ENCODE measurements at regions not wholly inside any gene's neighbourhood (a gene's known extent, or its start where the extent isn't known, plus 50 kb on each side); places are given as distances from the start of the nearest gene placed in this dataset.

DNA sequence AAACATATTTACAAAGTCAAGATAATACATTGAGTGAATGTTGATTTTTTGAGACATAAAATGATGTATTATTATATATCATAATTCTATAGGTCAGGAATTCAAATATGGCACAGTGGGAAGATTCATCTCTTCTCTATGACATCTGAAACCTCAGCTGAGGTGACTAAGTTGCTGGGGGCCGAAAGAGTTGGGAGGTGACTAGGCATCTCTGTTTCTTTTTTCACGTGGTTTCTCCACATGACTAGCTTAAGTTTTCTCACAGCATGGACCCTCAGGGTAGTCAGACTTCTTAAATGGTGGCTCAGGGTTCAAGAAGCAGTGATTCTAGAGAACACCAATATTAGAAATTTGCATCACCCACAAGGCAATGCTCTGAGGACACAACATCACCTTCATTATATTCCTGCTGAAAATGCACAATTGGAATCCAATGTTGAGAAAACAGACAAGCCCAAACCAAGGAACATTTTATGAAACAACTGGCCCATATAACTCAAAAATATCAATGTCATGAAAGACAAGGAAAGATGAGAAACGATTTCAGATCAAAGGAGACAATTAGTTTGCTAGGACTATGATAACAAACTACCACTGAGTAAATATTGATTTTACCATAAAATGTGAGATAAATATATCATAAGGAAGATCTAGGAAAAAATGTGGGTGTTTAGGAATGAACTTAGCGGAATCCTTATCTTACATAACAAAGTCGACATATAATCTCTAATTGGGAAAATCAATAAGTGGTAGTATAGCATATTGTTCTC lies 273.3 kb upstream of the IRAK1BP1 start:
- Mint-ChIP-seq H3K36me3 (no peaks in the 10 kb centered on the region), H3K4me1 (peaks cover 3% of the 10 kb centered on the region), H3K9me3 (peaks cover 7% of the 10 kb centered on the region), H3K27ac (no peak overlapping the region), H3K27me3 (ENCODE audit: low read depth) (no peaks in the 10 kb centered on the region), H3K4me3 (no peak overlapping the region)
- no peak for TF ChIP-seq CTCF (IDR thresholded peaks at IDR 0.05; ENCODE audit: unreplicated experiment)
- DNase-seq (ENCODE audit: low spot score in 2 of 2, unreplicated experiment in 2 of 2): no peak

DNA sequence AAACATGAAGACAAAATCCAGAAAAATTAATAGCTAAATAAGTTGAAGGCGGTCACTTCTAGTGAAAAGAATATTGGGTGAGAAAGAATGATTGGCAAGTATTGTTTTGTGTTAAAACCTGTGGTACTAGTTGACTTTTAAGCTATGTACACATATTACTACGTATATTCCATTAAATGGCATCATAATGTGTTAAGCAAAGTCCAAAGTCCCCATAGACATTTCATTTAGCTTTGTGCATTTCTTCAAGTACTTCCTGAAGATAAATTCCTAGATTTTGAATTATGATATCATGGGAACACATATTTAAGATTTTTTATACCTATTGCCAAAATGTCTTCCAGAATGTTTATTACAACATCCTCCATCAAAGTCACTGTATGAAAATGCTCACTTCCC lies 272.7 kb upstream of the IRAK1BP1 start:
- Mint-ChIP-seq H3K4me1 (peaks cover 4% of the 10 kb centered on the region), H3K27me3 (ENCODE audit: low read depth) (no peaks in the 10 kb centered on the region), H3K27ac (no peak overlapping the region), H3K4me3 (no peak overlapping the region), H3K36me3 (no peaks in the 10 kb centered on the region), H3K9me3 (peaks cover 7% of the 10 kb centered on the region)
- no peak for TF ChIP-seq CTCF (IDR thresholded peaks at IDR 0.05; ENCODE audit: unreplicated experiment)
- no peak for DNase-seq (ENCODE audit: low spot score in 2 of 2, unreplicated experiment in 2 of 2)

GRCh38 chr6:78597966-78598365 lies 269.4 kb upstream of the IRAK1BP1 start:
- H3K27me3 Mint-ChIP-seq (ENCODE audit: low read depth): no peaks in the 10 kb centered on the region
- H3K4me1 Mint-ChIP-seq: peaks cover 4% of the 10 kb centered on the region
- H3K27ac Mint-ChIP-seq: no peak overlapping the region
- no peak for DNase-seq (ENCODE audit: low spot score in 2 of 2, unreplicated experiment in 2 of 2)
- H3K9me3 Mint-ChIP-seq: peaks cover 3% of the 10 kb centered on the region
- H3K4me3 Mint-ChIP-seq: no peak overlapping the region
- TF ChIP-seq CTCF (IDR thresholded peaks at IDR 0.05; ENCODE audit: unreplicated experiment): no peak
- no peaks in the 10 kb centered on the region for H3K36me3 Mint-ChIP-seq

DNA sequence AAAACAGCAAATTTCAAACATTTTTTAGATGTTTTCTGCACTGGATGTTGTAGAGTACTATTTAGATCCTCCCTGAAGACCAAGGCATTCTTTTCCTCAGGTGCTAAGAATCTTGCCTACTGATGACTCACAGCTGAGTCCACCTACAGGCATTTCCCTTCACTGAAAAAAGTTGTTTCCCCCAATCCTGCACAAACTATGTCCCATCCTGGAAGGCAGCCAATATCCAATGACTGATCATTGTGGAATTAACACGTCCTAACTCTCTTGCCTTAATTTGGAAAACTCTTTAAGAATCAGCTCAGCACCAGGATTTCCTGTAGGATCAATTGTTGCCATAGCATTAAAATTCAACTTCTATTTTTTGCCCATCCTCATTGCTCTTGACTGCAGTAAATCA lies 268.4 kb upstream of the IRAK1BP1 start:
- TF ChIP-seq CTCF (IDR thresholded peaks at IDR 0.05; ENCODE audit: unreplicated experiment): no peak
- peaks cover 4% of the 10 kb centered on the region for H3K4me1 Mint-ChIP-seq
- H3K36me3 Mint-ChIP-seq: no peaks in the 10 kb centered on the region
- H3K9me3 Mint-ChIP-seq: peaks cover 3% of the 10 kb centered on the region
- H3K27me3 Mint-ChIP-seq (ENCODE audit: low read depth): no peaks in the 10 kb centered on the region
- DNase-seq (ENCODE audit: low spot score in 2 of 2, unreplicated experiment in 2 of 2): no peak
- no peak overlapping the region for H3K27ac Mint-ChIP-seq
- H3K4me3 Mint-ChIP-seq: no peak overlapping the region

DNA sequence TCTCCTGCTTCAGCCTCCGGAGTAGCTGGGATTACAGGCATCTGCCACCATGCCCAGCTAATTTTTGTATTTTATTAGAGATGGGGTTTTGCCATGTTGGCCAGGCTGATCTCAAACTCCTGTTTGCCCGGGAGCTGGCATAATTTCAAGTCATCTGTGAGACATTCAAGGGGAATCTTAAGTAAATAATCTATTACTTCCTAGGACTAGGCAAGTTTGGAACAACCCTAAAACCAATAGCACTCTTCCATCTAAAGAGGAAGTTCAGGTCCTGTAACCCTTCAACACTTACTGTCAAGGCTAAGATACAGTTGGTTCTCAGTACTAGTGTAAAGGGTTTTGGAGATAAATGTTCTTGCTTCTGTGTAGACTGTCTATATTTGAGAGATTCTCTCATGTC lies 267.8 kb upstream of the IRAK1BP1 start:
- Mint-ChIP-seq H3K4me1 (peaks cover 4% of the 10 kb centered on the region), H3K9me3 (peaks cover 3% of the 10 kb centered on the region), H3K4me3 (no peak overlapping the region), H3K36me3 (no peaks in the 10 kb centered on the region), H3K27me3 (ENCODE audit: low read depth) (no peaks in the 10 kb centered on the region), H3K27ac (no peak overlapping the region)
- TF ChIP-seq CTCF (IDR thresholded peaks at IDR 0.05; ENCODE audit: unreplicated experiment): no peak
- no peak for DNase-seq (ENCODE audit: low spot score in 2 of 2, unreplicated experiment in 2 of 2)

Data from mesothelial cell of epicardium (in vitro differentiated cells).